Fibroblast of mammary gland (primary cell): ENCODE measurements at regions not wholly inside any gene's neighbourhood (a gene's known extent, or its start where the extent isn't known, plus 50 kb on each side); places are given as distances from the start of the nearest gene placed in this dataset.
"Not testable (repeated sequence)": the region's sequence is repeated elsewhere in the genome, so short reads cannot be mapped to it uniquely, and the experiment has no call there.

ENCODE experiments used
- DNase-seq: peaks from one replicate; pipeline ENCODE4 v3.0.0-alpha.2; 2010; ENCODE audit warnings: low read depth
- H3K4me3 ChIP-seq: 2 replicates; pipeline ENCODE4 v1.5.1; 2011; ENCODE audit warnings: low read depth, mild to moderate bottlenecking, low read length, moderate library complexity; ENCODE audit not compliant: control insufficient read depth
- TF ChIP-seq, protein P1 (sequence below): conservative IDR thresholded peaks from 2 replicates; pipeline ENCODE4 v1.5.1; 2011; ENCODE audit warnings: low read depth, low read length, inconsistent platforms; ENCODE audit not compliant: control insufficient read depth, insufficient read depth

DNA sequence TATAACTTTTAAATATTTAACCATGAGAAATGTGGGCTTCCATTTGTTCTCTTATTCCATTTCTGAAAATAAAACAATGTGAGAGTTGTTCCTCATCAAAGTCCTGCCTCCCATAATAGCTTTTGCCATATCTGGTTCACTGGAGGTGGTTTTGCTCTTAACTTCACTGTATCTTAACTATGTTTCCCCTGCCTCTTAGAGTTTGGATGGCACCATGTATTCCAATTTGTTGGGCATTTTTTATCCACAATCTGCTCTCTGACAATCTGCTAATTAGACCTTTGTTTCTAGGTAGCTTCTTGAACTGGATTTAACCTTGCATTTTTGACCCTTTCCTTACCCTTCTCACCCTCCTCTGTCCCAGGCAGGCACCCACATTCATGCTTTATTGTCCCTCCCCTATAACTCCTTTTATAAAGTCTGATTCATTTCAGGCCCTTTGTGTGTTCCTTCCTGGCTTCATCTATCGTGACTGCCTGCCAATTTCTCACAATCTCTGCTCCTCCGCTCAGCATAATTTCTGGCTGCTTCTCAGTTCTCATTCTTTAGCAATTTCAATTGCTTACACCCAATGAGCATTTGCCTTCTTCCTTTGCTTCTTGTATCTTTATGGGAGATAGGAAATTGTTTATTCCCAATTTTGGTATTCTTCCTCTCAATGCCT is 144.2 kb upstream of the ARHGEF26 start:
- H3K4me3 ChIP-seq = no peak overlapping the region
- peak; percentile 54 for DNase-seq
- TF ChIP-seq, protein P1, sequence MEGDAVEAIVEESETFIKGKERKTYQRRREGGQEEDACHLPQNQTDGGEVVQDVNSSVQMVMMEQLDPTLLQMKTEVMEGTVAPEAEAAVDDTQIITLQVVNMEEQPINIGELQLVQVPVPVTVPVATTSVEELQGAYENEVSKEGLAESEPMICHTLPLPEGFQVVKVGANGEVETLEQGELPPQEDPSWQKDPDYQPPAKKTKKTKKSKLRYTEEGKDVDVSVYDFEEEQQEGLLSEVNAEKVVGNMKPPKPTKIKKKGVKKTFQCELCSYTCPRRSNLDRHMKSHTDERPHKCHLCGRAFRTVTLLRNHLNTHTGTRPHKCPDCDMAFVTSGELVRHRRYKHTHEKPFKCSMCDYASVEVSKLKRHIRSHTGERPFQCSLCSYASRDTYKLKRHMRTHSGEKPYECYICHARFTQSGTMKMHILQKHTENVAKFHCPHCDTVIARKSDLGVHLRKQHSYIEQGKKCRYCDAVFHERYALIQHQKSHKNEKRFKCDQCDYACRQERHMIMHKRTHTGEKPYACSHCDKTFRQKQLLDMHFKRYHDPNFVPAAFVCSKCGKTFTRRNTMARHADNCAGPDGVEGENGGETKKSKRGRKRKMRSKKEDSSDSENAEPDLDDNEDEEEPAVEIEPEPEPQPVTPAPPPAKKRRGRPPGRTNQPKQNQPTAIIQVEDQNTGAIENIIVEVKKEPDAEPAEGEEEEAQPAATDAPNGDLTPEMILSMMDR = no peak

DNA sequence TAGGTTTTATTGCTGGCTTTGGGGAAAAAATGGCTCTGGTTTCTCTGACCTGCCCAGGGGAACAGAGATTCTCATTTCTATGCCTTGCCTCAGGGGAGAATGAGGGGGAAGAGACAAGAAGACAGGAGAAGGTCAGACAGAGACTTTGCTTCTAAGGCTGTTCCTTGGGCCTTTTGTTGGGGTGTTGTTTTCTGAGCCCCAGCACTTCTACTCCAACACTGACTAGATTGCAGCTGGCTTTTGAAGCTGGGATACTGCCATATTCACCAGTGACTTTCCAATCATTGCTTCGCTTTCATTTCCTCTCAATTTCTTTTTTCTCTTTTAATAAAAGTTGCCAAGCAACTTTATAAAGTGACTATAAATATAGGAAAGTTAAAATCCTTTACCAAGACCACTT is 143.2 kb upstream of the ARHGEF26 start:
- TF ChIP-seq, protein P1 = no peak
- DNase-seq = no peak
- H3K4me3 ChIP-seq = no peak overlapping the region

DNA sequence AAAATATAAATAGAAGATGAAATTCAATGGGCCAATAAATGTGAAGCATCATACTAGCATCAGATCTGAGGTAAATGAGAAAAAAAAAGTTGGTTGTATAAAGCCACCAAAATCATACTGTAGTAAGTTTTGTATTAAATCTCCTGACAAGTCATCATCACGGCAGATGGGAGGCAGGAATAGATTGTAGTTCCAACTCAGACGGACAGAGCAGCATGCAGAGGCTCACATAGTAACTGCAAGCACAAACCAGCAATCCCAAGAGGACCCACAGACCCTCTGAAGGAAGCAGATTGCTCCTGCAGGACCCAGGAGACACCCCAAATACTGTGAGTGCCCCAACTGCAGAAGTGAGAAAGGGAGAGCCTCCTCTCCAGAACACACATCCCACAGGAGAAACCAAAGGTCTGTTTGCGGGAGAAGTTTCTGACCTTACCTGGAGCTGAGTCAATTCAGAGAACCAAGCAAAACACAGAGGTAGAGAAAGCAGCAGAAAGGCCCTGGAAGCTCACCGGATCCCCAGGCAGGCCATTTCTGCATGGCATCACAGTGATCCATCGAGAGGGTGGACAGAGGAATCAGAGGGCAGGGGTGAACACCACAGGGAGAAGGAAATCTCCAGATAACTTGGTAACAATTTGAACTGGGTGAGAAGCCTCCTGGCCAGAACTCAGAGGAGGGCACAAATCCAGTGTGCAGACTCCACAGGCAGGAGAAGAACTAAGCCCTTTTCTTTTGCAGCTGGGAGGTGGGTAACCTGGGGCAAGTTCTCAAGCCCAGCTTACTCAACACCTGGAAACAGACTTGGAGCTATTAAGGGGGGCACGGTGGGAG is 141.6 kb upstream of the ARHGEF26 start:
- DNase-seq = no peak
- no peak overlapping the region for H3K4me3 ChIP-seq
- TF ChIP-seq, protein P1 = no peak

DNA sequence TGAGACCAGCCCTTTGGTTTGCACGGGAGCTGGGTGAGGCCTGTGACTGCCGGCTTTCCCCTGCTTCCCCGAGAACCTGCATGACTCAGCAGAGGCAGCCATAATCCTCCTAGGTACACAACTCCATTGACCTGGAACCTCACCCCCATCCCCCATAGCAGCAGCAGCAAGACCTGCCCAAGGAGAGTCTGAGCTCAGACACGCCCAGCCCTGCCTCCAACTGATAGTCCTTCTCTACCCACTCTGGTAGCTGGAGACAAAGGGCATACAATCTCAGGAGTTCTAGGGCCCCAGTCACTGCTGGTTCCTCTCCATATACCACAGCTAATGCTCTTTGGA is 141.0 kb upstream of the ARHGEF26 start:
- TF ChIP-seq, protein P1 = no peak
- no peak for DNase-seq
- H3K4me3 ChIP-seq = no peak overlapping the region

DNA sequence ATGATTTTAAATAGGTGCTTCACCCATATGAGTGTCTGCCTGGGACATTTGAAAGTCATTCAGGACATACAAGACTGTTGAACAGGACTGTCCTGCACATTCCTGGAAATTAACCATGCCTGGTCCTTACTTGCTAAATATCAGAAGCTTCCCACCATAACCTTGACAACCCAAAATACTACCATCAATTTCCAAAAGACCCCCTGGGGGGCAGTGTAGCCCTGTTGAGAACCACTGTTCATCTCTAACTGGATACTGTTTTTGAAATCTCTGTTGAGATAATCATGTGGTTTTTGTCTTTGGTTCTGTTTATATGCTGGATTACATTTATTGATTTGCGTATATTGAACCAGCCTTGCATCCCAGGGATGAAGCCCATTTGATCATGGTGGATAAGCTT is 123.8 kb upstream of the ARHGEF26 start:
- peak; percentile 20 for DNase-seq
- TF ChIP-seq, protein P1 = peak; percentile 19
- H3K4me3 ChIP-seq = not testable (repeated sequence)

DNA sequence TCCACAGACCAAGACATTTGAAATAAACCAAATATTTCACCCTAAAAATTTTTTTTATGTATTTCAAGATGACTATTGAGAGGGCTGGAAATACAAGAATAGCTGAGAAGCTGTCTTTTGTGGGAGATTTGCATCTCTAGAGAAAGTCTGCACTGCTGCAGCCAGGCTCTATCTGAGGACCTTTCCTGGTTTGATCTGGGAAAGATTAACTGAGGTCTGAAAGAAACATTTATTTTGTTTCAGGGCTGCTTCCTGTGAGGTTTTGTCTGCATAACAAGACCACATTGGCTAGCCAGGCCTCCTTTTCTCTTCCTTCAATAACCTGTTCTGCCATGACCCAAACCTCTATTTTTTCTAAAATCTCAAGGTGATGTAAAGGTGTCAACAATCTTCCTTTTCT is 117.5 kb upstream of the ARHGEF26 start:
- DNase-seq = no peak
- TF ChIP-seq, protein P1 = no peak
- H3K4me3 ChIP-seq = no peak overlapping the region

DNA sequence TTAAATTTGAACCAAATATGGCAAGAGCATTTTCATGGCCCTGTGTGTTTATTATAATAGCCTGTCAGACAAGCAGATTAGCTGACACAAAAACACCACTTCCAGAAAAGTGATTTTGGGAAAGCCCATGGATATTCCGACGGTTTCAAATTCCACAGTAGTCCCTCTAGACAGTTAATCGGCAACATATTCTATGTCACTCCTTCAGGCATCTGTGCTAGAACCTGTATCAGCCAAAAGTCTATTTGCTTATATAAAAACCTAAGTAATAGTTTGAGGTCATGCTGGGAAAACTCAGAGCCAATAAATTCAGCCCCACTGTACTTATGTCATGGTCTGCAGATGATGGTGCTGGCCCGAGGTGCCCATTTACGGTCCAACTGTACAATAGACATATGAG is 110.2 kb upstream of the ARHGEF26 start:
- TF ChIP-seq, protein P1 = no peak
- no peak overlapping the region for H3K4me3 ChIP-seq
- DNase-seq = no peak
